ENCODE measurements at regions not wholly inside any gene's neighbourhood (a gene's known extent, or its start where the extent isn't known, plus 50 kb on each side); places are given as distances from the start of the nearest gene placed in this dataset.

GRCh38 chr18:40208958-40209357, 1746.1 kb upstream of the PIK3C3 start:
- no peak for TF ChIP-seq CTCF (IDR thresholded peaks at IDR 0.05; ENCODE audit: insufficient read depth, low read depth, low read length)
- TF ChIP-seq EZH2 (IDR thresholded peaks at IDR 0.05; ENCODE audit: insufficient read depth, low read length), result no peak
